Kidney tubule cell (primary cell): ENCODE measurements at regions not wholly inside any gene's neighbourhood (a gene's known extent, or its start where the extent isn't known, plus 50 kb on each side); places are given as distances from the start of the nearest gene placed in this dataset.
"Not testable (repeated sequence)": the region's sequence is repeated elsewhere in the genome, so short reads cannot be mapped to it uniquely, and the experiment has no call there.

ENCODE experiments used
- DNase-seq: peaks from one replicate; pipeline ENCODE4 v3.0.0-alpha.2; 2018; ENCODE audit warnings: low spot score

GRCh38 chr3:78317774-78318173 lies 1277.9 kb downstream of the ROBO2 start:
- DNase-seq, result no peak

- DNase-seq, result no peak
Observed at GRCh38 chr3:78322780-78323179, 1282.9 kb downstream of the ROBO2 start.

- peak; percentile 35 for DNase-seq
Observed at GRCh38 chr3:78337801-78338211, 1297.9 kb downstream of the ROBO2 start.

GRCh38 chr3:78338405-78338804 lies 1298.5 kb downstream of the ROBO2 start:
- no peak for DNase-seq

- no peak for DNase-seq
Observed at GRCh38 chr3:78343221-78343620, 1303.3 kb downstream of the ROBO2 start.

GRCh38 chr3:78344267-78344666 lies 1304.4 kb downstream of the ROBO2 start:
- DNase-seq, result not testable (repeated sequence)

- DNase-seq, result no peak
Observed at GRCh38 chr3:78344918-78345317, 1305.0 kb downstream of the ROBO2 start.

GRCh38 chr3:78347176-78347575 lies 1307.3 kb downstream of the ROBO2 start:
- DNase-seq, result no peak

GRCh38 chr3:78348664-78349063 lies 1308.8 kb downstream of the ROBO2 start:
- DNase-seq, result no peak

- DNase-seq, result no peak
Observed at GRCh38 chr3:78349571-78349970, 1309.7 kb downstream of the ROBO2 start.

- DNase-seq, result no peak
Observed at GRCh38 chr3:78351334-78351733, 1311.4 kb downstream of the ROBO2 start.

GRCh38 chr3:78353231-78353630 lies 1313.3 kb downstream of the ROBO2 start:
- no peak for DNase-seq

GRCh38 chr3:78360849-78361248 lies 1321.0 kb downstream of the ROBO2 start:
- DNase-seq, result no peak

GRCh38 chr3:78368636-78369345 lies 1328.9 kb downstream of the ROBO2 start:
- DNase-seq, result no peak

- DNase-seq, result no peak
Observed at GRCh38 chr3:78390221-78390620, 1350.3 kb downstream of the ROBO2 start.

GRCh38 chr3:78398401-78398800 lies 1358.5 kb downstream of the ROBO2 start:
- DNase-seq, result peak; percentile 68

GRCh38 chr3:78402720-78403119 lies 1362.8 kb downstream of the ROBO2 start:
- no peak for DNase-seq

GRCh38 chr3:78405745-78406144 lies 1362.1 kb downstream of the ROBO1 start:
- DNase-seq, result no peak

GRCh38 chr3:78406396-78406795 lies 1361.4 kb downstream of the ROBO1 start:
- no peak for DNase-seq

- DNase-seq, result no peak
Observed at GRCh38 chr3:78410077-78410476, 1357.7 kb downstream of the ROBO1 start.

GRCh38 chr3:78414261-78414660 lies 1353.5 kb downstream of the ROBO1 start:
- peak; percentile 87 for DNase-seq

GRCh38 chr3:78420611-78421010 lies 1347.2 kb downstream of the ROBO1 start:
- no peak for DNase-seq

- no peak for DNase-seq
Observed at GRCh38 chr3:78421247-78421966, 1346.4 kb downstream of the ROBO1 start.

- no peak for DNase-seq
Observed at GRCh38 chr3:78424656-78425055, 1343.1 kb downstream of the ROBO1 start.
